CD1c-positive myeloid dendritic cell (primary cell): ENCODE measurements at regions not wholly inside any gene's neighbourhood (a gene's known extent, or its start where the extent isn't known, plus 50 kb on each side); places are given as distances from the start of the nearest gene placed in this dataset.

ENCODE experiments used
- DNase-seq: peaks from one replicate; pipeline ENCODE4 v3.0.0-alpha.2; 2016; ENCODE audit errors: extremely low spot score

DNA sequence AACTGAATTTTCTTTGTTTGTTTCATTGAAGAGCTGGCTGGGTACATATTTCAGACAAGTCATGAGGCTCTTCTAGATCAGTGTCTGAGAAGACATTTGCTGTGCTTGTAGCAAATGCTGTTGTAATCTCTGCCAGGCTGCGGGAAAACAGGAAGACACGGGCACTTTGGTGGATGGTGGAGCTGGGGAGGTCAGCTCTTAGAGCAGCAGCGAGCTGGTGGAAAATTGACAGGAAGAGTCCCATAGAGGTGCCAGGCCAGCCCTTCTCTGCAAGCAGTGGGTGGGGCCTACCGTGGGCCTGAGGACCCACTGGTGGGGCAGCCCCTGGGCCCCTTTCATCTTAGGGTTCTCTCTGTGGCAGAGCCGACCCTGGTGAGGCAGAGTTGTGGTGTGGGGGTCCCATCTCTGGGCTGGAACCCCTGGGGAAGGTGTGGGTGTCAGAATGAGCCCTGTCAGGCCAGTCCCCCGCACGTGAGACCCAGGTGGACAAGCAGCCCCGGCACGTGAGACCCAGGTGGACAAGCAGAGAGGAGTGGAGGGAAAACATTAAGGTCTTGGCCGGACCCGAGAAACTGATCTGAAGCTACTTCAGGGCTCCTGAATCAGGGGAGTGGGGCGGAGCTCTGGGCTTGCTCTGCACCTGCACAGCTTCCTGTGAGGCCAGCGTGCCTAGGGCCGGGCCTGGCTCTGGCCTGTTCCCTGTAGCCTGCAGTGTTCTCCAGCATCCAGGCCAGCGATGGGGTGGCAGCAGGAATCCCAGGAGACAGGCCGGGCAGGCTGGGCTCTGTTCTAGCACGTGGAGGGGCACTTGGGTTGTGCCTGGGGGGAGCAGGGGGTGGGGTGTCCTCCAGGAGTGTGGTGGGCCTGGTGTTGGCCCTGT, 273.5 kb upstream of the HDAC4 start:
- DNase-seq, result no peak

DNA sequence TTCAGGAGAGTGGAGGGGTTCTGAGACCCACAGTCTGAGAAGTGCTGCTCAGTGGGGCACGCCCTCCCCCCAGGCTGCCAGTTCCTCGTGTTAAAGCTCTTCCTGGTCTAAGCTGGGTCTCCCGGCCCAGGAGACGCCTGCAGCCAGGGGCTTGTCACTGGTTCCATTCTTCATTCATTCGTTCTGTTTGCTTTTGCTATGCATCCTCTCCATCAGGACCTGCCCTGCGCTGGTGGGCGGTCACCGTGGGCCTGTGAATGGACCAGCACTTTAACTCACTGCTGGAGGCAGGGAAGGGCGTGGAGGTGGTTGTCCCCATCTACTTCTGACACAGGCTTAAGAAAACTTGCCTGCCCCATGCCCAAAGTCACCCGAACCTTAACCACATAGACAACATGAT, 272.8 kb upstream of the HDAC4 start:
- no peak for DNase-seq

DNA sequence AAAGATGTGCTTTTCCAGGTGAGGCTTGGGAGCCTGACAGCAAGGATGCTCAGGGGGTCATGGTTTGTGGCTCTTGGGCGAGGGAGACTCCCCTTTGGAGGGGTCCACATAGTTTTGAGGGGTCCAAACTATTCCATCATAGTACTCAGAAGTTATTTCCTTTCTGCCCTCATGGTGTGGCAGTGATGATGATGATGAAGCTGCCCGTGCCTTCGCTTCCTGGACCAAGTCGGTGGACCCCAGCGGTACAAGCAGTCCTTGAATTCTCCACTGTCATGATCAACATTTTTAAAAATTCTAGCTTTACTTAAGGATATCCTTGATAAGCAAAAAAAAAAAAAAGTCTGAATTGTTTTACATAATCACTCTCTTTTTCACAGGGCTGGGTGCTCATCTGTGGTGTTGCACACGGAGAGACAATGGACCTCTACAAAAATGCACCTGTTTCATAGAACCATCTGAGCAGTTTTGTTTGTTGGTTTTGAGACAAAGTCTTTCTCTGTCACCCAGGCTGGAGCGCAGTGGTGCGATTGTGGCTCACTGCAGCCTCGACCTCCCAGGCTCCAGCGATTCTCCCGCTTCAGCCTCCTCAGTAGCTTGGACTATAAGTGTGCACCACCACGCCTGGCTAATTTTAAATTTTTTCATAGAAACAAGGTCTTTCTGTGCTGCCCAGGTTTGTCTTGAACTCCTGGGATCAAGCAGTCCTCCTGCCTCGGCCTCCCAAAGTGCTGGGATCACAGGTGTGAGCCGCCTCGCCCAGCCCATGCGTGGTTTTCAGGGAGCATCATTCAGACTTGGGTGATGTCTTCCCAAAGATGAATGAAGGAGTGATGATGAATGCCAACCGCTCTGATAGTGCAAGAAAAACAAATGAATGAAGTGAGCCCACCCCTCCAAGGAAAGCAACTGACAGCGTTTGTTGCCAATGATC, 271.4 kb upstream of the HDAC4 start:
- DNase-seq, result no peak

DNA sequence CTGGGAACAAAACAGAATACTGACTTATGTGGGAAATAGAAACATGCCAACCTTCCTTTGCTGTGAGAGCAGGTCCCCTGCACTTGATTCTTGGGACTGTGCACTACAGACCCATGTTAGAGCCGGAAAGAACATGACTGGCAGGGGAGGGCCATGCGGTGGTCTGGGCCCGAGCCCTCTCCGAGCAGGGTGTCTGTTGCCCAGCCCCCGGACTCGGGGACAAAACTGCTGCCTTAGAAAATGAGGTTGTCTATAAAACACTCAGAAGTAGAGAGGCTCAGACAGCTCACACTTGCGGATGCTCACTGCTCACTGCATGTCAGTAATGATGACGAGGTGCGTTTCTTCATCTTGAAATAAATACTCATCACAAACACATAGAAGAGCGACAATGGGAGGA, 270.7 kb upstream of the HDAC4 start:
- no peak for DNase-seq

DNA sequence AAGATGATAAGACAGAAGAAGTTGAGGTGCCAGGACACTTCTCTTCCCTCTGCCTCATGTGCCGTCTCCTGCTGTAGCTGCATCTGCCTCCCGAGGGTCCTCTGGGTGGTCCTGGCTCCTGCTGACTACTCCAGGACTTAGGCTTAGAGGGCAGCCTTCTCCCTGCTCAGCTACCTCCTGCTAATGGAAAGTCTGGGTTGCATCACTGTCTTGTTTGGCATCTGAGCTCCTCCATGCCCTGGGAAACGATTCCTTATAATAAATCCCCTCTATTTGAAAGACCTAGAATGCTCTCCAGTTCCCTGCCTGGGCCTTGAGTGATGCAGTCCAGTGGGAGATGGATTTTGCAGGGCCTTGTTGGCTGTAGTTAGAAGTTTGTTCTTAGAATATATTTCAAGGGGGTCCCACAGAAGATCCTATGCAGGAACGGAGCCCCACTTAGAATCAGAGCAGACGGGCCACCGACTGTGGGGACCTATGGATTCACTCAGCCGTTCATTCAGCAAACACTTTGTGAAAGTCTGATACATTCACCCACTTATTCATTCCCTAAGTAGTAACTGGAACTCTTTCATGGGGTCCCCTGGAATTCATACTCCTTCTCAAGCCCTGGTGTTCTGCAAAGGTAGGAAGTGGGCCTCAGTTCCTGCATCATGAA, 269.8 kb upstream of the HDAC4 start:
- DNase-seq, result no peak

DNA sequence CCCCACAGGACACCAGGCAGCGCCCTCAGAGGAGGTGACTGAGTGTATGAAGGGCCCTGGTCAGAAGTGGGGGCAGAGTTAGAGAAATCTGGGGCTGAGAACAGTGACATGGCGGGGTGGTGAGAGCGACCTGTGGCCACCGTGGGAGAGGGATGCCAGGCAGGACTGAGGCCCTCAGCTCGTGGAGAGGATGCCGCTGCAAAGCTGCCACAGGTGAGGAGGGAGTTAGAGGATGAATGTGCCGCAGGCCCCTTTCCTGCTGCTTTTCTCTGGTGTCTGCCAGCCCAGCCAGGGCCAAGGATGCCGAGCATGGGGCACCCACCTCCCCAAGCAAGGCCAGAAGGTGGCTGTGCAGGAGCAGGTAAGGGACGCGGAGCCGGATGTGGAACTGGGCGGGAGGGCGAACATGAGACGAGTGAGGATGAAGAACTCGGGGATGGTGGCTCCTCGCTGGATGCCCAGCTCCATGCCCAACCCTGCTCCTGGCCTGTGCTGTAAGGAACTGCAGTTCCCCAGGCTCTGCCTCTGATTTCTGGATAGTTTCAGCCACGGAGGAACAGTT, 269.2 kb upstream of the HDAC4 start:
- DNase-seq, result no peak

DNA sequence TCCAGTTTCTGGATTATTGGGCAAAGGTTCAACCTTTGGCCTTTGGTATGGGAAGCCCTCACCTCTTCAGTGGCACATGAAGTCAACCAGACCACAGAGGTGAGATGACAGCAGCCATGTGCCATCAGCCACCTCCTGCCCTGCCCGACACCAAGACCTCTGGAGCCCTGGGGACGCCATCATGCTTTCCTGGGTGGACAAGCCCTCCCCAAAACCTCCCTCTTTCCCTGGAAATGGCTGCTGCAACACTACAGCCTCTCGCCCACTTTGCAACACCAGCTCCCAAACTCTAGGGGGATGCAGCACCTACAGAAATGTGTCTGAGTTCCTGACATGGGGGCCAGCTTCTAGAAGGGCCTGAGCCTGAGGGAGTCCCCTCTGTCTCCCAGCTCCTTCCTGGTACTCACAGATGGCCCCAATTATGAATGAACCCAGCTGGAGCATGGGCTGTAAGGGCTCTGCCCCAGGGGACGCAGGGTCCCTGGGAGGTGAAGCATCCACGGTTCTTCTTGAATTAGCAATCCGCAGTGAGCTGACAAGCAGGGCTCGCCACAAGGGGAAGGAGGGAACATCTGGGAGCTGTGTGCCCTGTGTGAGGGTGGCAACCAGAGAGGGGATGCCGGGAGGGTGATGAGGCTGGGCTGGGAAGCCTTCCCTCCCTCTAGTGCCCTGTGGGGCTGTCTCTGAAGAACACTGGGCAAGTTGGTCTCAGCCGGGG, 268.5 kb upstream of the HDAC4 start:
- no peak for DNase-seq

DNA sequence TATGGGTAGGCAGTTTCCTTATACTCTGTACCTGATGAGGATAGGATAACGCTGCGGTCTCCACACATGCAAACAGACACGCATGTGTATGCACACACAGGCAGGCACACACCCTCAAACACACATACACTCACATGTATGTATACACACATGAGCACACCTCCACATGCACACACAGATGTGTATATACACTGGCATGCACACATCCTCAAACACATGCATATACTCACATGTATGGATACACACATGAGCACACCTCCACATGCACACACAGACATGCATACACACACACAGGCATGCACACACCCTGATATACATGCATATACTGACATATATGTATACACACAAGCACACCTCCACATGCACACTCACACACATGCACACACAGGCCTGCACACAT, 267.8 kb upstream of the HDAC4 start:
- DNase-seq, result no peak

DNA sequence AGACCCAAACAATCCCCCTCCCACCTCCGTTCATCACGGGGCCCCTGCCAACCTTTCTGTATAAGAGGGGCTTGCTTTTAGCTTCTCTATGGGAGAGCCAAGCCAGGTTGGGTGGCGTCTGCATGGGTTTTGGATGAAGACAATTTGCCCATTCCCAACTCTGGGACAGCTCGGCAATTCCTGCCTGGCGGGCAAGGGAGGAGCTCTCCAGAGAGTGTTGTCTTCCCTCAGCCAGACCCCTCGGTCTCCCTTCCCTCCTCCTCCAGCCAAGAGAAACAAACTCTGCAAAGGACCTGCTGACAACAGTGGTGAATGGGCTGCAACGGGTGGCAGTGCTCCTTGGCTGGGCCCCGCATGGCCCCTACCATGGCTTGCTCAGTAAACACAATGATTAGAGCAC, 267.2 kb upstream of the HDAC4 start:
- no peak for DNase-seq

DNA sequence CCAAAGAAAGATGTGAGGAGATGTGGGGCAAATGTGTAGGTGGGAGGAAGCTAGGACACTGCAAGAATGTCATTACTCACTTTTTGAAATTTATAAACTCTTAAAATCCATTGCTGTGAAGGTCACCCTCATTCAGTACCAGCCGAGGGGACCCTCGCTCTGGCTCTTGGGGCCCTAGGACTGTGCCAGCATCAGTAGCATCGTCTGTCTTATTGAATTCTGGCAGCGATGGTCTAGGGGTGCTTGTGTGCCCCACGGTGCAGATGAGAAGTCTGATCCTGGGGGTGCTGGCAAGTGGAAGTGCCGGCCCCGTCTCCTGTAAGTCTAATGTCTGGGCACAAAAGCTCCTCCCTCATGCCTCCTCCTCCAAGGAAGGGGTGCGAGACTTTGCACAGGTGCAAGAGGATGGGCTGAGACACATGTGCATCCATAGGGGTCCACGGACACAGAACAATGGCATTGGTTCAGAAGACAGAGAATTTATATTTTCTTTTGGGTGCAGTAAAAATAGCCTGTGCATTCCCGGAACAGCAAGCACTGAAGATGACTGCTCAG, 266.7 kb upstream of the HDAC4 start:
- DNase-seq, result no peak

DNA sequence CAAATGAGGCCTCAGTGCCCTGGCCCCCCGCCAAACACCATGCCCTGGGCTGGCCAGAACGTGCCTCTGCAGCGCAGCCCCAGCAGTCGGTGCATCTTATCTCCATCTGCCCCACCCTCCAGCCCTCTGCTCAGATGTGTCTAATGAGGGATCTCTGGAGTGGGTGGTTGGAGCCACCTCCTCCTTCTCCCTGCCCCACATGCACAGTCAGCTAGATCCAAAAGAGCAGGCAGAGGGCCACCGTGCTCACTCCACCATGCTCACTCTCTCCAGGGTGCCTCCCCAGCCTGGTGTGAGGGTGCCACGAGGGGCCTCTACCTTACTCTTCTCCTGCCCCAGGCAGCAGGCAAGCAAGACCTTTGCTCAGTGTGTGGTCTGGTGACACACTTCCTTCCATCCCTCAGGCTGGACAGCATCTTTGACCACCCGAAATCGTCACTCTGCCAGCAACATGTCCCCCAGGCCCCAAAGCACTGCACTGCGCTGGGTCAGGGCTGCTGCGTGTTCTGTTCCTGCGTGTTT, 266.1 kb upstream of the HDAC4 start:
- no peak for DNase-seq

DNA sequence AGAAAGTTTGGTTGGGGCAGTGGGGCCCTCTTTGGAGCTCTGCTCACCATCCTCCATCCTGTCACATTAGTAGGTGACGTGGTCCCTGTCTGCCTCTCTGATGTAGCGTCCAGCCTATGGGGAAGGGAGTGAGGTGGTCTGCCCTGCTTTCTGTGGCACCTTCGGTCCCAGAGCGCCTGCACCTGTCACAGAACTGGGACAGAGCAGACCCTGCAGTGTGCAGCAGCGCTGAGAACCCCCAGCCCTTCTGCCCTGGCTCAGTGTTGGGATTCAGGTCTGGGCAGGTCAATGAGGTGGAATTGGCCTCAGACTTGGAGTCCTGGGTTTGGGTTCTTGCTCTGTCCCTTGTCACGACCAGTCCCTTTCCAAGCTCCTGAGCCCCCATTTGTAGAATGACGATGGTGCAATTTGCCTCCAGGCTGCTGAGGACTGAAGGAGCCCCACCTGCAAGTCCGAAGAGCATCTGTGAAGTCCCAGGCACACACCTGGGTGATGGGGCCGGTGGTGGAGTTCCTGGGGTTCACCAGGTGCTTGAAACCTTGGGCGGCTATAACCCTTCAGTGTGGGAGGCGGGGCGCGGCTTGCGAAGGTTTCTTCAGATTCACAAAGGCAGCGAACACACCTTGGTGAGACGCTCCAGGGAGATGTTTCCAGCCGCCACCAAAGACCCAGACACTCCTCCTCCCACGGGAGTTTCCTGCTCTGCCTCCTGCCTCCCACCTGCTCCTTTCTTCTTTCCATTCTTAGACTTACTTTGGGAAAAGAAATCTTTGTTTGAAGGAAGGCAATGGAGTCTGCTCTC, 265.4 kb upstream of the HDAC4 start:
- DNase-seq, result no peak

DNA sequence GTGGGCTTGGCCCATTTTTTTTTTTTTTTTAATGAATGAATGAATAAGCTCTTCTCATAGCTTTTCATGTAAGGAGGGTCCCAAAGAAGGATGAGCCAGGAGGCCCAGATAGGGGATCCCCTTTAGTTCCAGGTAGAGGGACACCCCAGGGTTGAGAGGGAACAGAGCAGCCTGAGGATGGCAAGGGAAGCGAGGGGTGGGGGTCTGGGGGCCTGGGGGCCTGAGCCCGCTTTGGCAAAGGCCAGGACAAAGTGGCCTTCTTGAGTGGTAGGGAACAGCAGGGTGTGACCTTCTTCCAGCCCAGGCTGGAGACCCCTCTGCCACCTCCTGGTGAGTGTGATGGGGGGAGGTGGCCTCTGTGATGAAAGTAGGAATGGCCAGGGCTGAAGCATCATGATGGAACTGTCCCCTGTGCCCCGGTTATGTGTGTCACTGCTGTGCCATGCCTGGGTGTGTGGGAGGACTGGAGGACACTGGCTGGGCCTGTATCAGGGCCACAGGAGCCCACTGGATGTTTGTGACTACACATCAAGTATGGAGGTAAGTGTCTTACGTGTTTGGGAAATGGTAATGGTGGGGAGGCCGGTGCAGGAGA, 263.5 kb upstream of the HDAC4 start:
- DNase-seq, result no peak

DNA sequence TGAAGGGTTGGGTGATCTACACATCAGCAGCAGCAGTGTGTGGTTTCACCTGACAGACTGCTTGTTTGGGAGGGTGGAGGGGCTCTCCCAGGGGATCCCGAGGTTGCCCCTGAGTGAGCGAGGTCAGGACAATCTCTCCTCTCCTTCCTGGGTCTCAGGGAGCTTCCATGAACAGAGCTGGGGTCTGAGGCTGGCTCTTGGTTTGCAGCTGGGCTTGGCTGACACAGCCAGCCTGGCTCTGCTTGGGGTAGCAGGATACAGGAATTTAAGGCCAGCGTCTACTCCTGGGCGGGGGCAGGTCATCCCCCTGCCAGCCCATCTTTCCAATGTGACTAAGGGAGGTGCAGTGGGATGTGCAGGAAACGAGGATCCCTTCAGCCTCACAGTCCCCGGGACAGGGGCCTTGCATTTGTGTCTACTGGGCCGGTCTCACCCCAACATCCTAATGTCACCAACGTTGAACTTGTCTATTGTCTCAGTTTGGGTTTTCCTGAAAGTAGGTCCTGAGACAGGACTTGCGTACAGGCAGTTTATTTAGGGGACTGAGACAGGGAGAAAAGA, 262.6 kb upstream of the HDAC4 start:
- DNase-seq, result no peak

DNA sequence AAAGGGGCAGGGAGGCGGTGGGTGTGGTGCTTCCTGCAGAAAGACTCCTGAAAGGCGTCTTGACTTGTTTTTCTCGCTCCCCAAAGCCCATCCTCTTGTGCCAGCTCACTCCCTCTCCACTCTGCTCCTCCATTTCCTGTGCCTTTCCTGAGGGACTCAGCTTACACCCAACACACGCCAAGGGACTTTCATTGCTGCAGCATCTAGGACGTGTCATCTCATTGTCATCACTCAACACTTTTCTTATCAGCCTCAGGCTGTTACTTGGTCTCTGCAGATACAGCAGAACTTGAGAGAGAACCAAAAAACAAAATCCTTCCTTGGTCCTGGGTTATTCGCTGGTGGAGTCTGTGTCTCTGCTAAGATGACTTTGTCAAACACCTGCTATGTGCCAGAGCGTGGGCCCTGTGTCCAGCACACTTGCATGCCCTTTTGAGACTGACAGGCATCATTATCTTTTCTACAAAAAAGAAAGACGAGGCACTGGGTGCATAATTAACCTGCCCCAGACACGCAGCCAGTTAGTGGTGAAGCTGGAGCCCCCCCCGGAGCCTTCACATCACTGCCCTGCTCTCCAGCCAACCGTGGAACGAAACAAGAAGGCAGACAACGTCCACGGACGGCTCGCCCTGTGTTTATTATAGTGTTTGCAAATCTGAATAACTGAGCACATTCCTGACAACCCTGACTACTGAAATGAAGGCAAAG, 261.7 kb upstream of the HDAC4 start:
- no peak for DNase-seq

DNA sequence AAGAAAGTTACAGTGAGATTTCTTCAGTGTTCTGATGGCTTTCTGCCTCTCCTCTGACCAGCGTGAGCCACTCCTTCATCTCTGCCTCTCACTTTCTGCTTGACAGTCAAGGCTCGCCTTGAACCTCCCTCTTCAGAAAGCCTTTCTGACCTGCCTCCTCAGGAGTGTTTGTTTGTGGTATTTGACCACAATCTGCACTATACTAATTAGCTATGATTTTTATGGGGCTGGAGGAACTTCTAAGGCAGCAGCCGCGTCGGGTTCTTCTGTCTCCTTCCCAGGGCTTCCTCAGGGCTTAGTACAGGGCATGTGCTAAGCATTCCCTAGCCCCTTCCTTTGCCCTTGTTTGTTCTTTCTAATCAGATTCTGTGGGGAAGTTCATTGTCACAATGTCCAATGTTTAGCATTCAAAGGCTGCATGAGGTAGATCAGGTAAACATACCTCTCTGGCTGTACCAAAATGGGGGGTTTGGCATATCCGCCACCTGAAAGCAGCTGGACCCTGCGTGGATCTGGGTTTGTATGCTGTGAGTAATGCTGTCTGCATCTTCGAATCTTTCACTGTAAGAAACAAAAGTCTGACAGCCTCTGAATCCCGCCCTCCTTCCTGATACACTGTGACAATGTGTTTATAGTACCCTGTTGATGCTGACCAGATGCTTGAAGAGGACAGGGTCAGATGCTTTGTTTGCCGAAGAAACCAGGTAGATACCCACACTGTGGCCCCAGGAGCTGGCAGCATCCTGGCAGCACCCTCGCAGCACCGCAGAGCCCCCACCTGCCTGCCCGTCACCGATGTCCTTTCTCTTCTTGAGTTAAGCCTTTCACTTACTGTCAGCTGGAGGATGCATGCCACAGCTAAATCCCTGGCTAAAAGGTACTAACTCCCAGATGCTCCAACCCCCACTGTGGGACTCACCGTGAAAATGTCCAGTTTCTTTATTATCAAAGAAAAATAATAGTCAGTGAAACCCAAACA, 260.8 kb upstream of the HDAC4 start:
- no peak for DNase-seq
